NCI-H82 treated with DMSO at 0.1 percent for 48 hours (cell line): ENCODE measurements at regions not wholly inside any gene's neighbourhood (a gene's known extent, or its start where the extent isn't known, plus 50 kb on each side); places are given as distances from the start of the nearest gene placed in this dataset.
A peak's percentile ranks its signal among the peaks of the same experiment; 100 is the strongest.

Experiments used
- DNase-seq: peaks from one replicate; lab custom pipeline; 2025; ENCODE audit not compliant: unreplicated experiment; lab: John Stamatoyannopoulos, UW

- DNase-seq: no peak
Measured at GRCh38 chr1:43065616-43066399, 106.3 kb downstream of the EBNA1BP2 start.

DNA sequence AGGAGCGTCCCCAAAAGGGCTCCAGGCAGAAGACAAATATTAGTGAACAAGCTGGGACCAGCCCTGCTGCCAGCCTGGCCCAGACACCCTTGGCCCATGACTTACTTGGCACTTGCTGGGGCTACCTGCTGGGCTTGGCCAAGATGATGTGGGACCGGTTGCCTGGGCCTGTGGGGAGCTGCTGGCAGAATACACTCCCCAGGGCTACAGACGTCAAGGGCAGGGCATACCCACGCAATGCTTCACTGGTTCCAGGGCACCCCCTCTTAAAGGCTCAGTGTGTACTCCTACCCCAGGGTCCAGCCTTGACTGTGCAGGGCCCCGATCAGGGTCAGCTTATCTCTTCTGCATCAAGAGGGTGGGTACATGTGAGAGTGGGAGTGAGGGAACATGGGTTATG, 106.5 kb upstream of the SLC2A1 start:
- no peak for DNase-seq

DNA sequence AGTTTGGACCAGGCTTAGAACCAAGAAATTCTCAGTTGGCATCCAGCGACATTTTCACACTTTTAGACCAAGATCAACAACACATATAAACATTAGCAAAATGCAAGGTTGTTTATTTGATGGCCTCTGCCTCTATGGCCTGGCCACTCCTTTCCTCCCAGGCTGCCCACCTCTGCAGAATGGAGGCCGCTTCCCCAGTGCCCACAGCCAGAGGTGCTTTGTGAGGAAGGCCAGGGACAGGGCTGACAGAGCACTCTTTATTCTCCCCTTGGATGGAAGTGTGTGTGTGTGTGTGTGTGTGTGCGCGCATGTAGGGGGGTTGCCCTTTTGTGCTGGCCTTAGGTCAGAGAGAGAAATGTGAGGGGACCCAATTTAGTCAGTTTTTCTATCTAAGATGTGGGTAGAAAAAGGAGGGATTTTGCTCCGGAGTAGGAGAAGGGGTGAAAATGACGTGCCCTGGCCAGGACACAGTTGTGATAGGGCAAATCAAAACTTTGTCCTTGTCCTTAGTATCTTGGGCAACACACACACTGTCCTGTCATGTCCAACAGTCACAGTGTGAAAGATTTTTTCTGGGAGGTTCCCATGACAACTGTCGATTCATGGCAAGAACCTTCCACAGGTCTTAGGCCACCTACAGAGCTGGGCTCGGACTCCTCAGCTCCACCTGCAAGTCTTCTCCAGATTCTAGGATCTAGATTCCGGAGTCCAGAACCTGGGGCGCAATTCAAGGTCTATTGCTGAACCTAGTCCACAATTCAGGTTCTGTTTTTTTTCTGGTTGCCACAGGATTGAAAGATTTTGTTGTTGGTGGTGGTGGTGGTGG, 104.9 kb upstream of the SLC2A1 start:
- no peak for DNase-seq

DNA sequence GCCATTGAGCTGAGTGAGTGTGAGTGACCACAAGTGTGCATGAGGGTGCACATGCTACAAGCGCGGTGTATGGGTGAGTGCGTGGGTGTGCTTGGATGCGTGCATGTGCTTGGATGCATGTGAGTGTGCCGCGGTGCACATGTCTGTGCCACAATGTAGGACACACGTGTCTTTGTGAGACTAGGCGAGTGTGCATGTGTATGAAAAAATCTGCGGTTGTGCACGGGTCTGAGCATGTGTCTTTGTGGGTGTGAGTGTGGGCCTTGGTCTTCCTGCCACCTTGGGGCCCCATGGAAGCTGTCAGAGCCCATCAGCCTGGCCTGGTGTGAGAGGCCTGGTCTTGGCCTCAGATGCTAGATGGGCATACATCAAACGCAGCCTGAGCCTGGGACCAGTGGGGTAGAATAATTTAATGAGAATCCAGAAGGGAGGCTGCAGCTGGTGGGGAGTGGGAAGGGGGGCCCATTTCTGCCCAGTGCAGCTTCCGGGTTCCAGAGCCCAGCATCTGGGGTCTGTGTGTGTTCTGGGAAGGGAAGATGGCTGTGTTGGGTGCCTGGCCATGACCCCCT, 103.9 kb upstream of the SLC2A1 start:
- no peak for DNase-seq

GRCh38 chr1:43061757-43062156, 103.1 kb upstream of the SLC2A1 start:
- DNase-seq: no peak

DNA sequence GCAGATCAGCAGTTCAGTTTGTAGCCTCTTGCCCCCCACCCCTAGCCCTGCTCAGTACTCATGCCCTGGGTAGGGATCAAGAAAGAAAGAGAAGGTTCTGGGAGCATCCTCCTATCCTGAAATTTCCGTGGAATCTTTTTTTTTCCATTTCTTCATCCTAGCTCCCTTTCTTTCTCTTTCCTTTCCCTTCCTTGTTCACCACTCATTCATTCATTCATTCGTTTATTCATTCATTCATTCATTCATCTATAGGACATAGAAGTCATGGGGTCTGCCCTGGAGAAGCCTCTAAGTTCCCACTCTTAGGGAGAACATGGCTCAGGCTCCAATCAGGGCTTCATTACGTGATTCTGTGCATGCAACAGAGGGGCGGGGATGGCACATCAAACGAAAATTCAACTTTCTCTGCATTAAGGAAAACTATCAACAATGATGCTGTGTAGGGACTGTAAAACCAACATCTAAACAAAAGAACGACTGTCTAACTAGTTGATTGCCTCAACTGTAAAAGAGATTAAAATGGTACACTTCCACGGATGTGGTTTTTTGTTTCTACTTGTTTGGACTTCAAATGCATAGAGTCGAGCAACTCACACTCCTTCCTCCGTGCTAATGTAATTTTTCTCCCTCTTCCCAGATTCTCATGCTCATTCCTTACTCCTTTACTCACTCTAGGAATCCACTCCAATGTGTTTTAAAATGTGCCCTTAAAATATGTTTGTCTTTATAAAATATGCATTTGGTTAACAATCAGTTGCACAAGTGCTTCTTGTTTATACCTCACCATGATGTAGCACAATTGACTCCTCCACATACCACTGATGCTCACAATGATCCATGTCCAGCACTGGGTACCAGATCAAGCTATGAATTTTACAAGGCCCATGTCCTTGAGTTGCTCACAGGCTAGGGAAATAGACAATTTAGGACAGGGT, 101.2 kb upstream of the SLC2A1 start:
- DNase-seq: no peak

GRCh38 chr1:43058545-43059360, 100.1 kb upstream of the SLC2A1 start:
- peak; percentile 40 for DNase-seq

DNA sequence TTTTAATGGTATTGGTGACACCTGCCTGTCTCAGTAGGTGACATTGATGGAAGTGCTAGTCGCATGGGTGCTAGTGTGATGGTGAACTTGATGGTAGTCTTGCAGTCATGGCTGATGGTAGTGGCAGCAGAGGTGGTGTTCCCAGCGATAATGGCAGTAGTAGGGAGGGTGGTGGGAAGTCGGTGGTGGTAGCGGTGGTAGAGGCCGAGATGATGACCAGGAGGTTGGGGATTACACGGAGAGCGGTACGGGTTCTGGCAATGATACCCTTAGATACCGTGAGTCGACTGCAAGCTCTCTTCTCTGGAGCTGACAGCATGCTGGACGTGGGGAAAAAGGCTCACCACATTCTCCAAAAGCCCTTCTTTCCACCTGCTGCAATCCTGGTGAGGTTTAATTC, 99.4 kb upstream of the SLC2A1 start:
- no peak for DNase-seq

- no peak for DNase-seq
Measured at GRCh38 chr1:43057567-43057966, 98.9 kb upstream of the SLC2A1 start.

- DNase-seq: no peak
Measured at GRCh38 chr1:43056981-43057391, 98.3 kb upstream of the SLC2A1 start.

DNA sequence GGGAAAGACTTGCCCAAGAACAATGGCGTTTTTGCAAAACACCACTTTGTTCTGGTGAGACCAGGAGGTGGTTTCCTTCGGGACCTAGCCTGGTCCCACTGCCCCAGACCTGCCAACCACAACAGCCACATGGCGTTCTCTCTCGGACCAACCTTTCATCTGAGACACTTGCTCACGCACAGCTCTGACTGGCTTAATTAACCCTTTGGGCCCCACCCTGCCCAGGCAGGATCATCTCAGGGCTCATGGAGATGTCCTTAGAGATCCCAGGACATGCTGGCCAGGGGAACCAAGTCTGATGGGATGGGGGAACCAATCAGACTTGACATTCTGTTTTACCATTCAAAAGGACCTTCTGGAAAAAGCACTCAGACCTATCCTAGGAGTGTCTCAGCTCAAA, 97.8 kb upstream of the SLC2A1 start:
- DNase-seq: no peak

- no peak for DNase-seq
Measured at GRCh38 chr1:43054961-43055360, 96.3 kb upstream of the SLC2A1 start.

- no peak for DNase-seq
Measured at GRCh38 chr1:43052786-43053439, 94.2 kb upstream of the SLC2A1 start.

GRCh38 chr1:43052322-43052721, 93.7 kb upstream of the SLC2A1 start:
- DNase-seq: no peak

- peak; percentile 43 for DNase-seq
Measured at GRCh38 chr1:43049481-43049880, 90.8 kb upstream of the SLC2A1 start.

DNA sequence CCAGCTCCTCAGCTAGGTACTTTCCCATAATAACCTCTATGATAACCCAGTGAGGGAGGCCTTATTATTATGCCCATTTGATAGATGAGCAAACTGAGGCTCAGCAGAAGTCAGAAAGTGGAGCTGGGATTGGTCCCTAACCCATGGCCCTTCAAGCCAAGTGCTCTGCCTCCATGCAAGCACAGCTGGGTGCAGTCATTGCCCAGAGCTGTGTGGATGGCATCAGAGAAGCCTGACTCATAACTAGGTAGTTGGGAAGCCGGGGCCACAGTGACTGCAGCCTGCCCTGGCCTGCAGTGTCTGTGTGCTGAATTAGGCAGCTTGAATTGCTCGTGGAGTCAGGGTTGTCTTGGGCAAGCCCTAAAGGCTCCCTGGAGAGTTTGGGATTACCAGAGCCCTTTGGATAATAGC, 89.9 kb upstream of the SLC2A1 start:
- DNase-seq: peak; percentile 94

GRCh38 chr1:43047135-43047534, 88.5 kb upstream of the SLC2A1 start:
- no peak for DNase-seq

GRCh38 chr1:43044572-43045361, 86.1 kb upstream of the SLC2A1 start:
- DNase-seq: no peak

- no peak for DNase-seq
Measured at GRCh38 chr1:43043695-43044094, 85.0 kb upstream of the SLC2A1 start.
